Stimulated activated naive CD8-positive, alpha-beta T cell treated with anti-CD3 and anti-CD28 coated beads, Interleukin-15, Interleukin-2, amounts not matched to agents 100 U/mL and 50 U/mL, for 24 hours (primary cell): ENCODE measurements at regions not wholly inside any gene's neighbourhood (a gene's known extent, or its start where the extent isn't known, plus 50 kb on each side); places are given as distances from the start of the nearest gene placed in this dataset.

Experiments
- ATAC-seq: fragments of 150-1000 bp; cut with Tn5 transposase; one replicate; pipeline ENCODE4 v1.10.0; 2021
- DNase-seq: peaks from one replicate; pipeline ENCODE4 v3.0.0; 2021

GRCh38 chr4:19910861-19911525 is 340.7 kb upstream of the SLIT2 start:
- DNase-seq, result no peak
- ATAC-seq, result no peak

- ATAC-seq (no peak), DNase-seq (no peak)
These were observed 346.7 kb upstream of the SLIT2 start for GRCh38 chr4:19905024-19905423.

- ATAC-seq (no peak), DNase-seq (no peak)
These were observed 363.1 kb upstream of the SLIT2 start for GRCh38 chr4:19888587-19888986.

GRCh38 chr4:19883841-19884240 is 367.9 kb upstream of the SLIT2 start:
- no peak for ATAC-seq
- no peak for DNase-seq

- DNase-seq, result no peak
- no peak for ATAC-seq
These were observed 371.5 kb upstream of the SLIT2 start for GRCh38 chr4:19880206-19880605.

- ATAC-seq (no peak), DNase-seq (no peak)
These were observed 372.4 kb upstream of the SLIT2 start for GRCh38 chr4:19879330-19879729.

GRCh38 chr4:19857991-19858390 is 393.7 kb upstream of the SLIT2 start:
- DNase-seq, result no peak
- no peak for ATAC-seq

GRCh38 chr4:19857380-19857779 is 394.3 kb upstream of the SLIT2 start:
- ATAC-seq, result no peak
- DNase-seq, result no peak

GRCh38 chr4:19850909-19851308 is 400.8 kb upstream of the SLIT2 start:
- no peak for DNase-seq
- ATAC-seq, result no peak

- DNase-seq, result no peak
- ATAC-seq, result no peak
These were observed 407.3 kb upstream of the SLIT2 start for GRCh38 chr4:19844446-19844845.

- no peak for DNase-seq
- no peak for ATAC-seq
These were observed 409.2 kb upstream of the SLIT2 start for GRCh38 chr4:19842471-19842870.

GRCh38 chr4:19838858-19839257 is 412.8 kb upstream of the SLIT2 start:
- DNase-seq (no peak), ATAC-seq (no peak)

GRCh38 chr4:19835429-19835828 is 416.3 kb upstream of the SLIT2 start:
- ATAC-seq (no peak), DNase-seq (no peak)

- no peak for DNase-seq
- no peak for ATAC-seq
These were observed 419.3 kb upstream of the SLIT2 start for GRCh38 chr4:19832411-19832810.

GRCh38 chr4:19831644-19832285 is 419.9 kb upstream of the SLIT2 start:
- ATAC-seq, result no peak

GRCh38 chr4:19829101-19829500 is 422.6 kb upstream of the SLIT2 start:
- DNase-seq (no peak), ATAC-seq (no peak)

More at GRCh38 chr4:19831644-19832285, 419.9 kb upstream of the SLIT2 start:
- no peak for DNase-seq

- ATAC-seq, result no peak
- DNase-seq, result no peak
These were observed 427.9 kb upstream of the SLIT2 start for GRCh38 chr4:19823781-19824180.

GRCh38 chr4:19819737-19820136 is 432.0 kb upstream of the SLIT2 start:
- no peak for DNase-seq

GRCh38 chr4:19809989-19810388 is 441.7 kb upstream of the SLIT2 start:
- DNase-seq (no peak), ATAC-seq (no peak)

More at GRCh38 chr4:19819737-19820136, 432.0 kb upstream of the SLIT2 start:
- no peak for ATAC-seq

GRCh38 chr4:19807505-19807904 is 444.2 kb upstream of the SLIT2 start:
- no peak for DNase-seq
- no peak for ATAC-seq

GRCh38 chr4:19806865-19807264 is 444.8 kb upstream of the SLIT2 start:
- no peak for DNase-seq
- ATAC-seq, result no peak

- ATAC-seq (no peak), DNase-seq (no peak)
These were observed 448.3 kb upstream of the SLIT2 start for GRCh38 chr4:19803406-19803805.

- no peak for DNase-seq
- no peak for ATAC-seq
These were observed 457.9 kb upstream of the SLIT2 start for GRCh38 chr4:19793831-19794230.
